ENCODE measurements at regions not wholly inside any gene's neighbourhood (a gene's known extent, or its start where the extent isn't known, plus 50 kb on each side); places are given as distances from the start of the nearest gene placed in this dataset.
"Not testable (repeated sequence)": the region's sequence is repeated elsewhere in the genome, so short reads cannot be mapped to it uniquely, and the experiment has no call there.

GRCh38 chr5:63554191-63554590 lies 408.1 kb downstream of the HTR1A start:
- DNase-seq: peak; percentile 38

DNA sequence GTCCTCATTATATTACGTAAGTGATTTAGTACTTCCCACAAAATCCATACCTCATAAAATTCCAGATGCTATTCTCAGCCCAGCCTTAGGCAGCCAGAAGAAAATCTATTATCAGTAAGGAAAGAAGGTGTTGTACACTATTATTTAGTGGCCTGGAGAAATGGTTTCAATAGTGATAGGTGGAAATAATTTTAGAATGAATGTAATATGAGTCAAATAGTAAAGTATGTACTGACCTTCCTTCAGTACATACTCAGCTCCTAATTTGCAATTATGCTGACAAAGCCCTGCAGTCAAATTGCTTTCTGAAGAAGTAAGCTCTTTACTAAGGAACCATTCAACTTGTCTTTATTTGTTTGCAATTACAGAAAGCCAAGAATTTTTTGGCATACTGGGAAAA lies 409.2 kb downstream of the HTR1A start:
- DNase-seq: no peak

- DNase-seq: no peak
Observed at GRCh38 chr5:63535840-63536602, 426.2 kb downstream of the HTR1A start.

DNA sequence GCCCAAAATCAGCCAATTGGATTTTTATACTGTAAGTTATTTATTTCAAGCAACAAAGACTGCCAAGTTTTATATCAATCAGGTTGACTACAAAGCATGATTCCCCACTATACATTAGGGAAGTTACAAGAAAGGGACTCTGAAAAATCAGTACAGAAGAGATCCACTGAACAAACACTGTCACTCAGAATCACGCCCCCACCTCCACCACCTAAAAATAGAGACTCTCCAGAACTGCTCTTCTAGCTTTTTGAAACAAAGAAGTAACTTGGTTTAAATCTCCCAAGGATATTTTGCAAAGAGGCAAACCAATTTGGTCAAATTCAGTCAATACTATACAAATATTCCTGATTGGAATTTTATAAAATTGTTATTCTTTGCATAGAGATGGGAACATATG lies 438.0 kb downstream of the HTR1A start:
- no peak for DNase-seq

- DNase-seq: no peak
Observed at GRCh38 chr5:63516006-63516405, 446.2 kb downstream of the HTR1A start.

- DNase-seq: no peak
Observed at GRCh38 chr5:63500242-63500641, 462.0 kb downstream of the HTR1A start.

DNA sequence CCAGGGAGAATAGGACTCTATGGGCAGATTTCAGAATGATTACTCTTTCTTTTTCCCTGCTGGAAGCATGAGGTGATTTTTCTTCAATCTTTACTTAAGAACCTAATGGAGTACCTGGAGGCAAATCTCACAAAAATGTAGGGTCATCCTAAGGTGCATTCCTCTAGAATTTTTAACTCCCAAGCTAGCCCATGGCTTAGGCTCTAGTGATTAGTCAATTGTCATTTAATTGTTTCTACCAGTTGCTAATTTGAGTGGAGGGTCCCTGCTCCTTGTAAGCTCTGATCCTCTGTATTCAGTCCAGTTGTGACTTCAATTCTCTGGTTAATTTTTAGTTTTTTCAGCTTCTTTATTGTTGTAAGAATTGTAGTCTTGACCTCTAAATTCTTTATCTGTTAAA lies 467.0 kb downstream of the HTR1A start:
- DNase-seq: no peak

- no peak for DNase-seq
Observed at GRCh38 chr5:63483338-63483737, 478.9 kb downstream of the HTR1A start.

DNA sequence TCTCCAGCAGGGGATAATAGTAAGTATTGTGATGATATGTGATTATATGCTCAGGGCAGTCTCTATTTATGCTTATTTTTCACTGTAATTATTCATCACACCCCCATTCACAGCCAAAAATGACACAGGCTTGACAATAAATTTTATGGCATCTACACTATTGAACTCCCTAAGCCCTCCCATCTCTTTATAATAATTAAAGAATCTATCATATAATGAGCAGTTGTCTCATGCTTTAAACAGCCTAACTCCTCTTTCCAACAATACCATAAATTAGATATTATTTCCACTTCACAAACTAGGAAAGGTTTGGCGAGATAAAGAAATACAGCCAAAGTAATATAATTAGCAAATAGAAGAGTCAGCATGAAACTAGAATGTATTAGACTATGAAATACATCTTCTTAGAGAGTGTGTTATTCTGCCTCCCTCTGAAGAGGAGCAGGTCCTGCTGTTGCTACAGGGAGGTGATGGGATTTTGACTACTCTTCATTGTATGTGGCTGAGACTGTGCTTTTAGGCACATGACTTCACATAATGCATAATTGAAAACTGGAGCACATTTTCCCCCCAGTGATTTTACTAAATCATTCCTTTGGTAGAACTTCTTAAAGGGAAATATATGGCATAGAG lies 488.8 kb downstream of the HTR1A start:
- DNase-seq: no peak

GRCh38 chr5:63456279-63456678 lies 506.0 kb downstream of the HTR1A start:
- no peak for DNase-seq

DNA sequence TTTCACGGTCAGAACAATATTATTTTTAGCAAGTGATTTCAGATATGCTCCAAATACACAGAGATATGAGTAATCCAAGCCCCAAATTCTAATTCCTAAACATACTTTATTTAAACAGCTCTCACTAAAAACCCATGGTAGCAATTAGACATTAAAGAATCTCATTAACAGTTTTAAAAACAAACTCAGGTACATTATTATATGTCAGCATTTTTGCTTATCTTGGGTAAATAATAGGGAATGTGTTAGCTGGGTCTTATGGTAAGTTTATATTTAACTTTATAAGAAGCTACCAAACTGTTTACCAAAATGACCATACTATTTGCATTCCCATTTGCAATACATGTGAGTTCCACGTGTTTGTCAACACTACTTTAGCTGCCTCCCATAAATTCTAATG lies 511.1 kb downstream of the HTR1A start:
- DNase-seq: no peak

GRCh38 chr5:63439537-63439936 lies 522.7 kb downstream of the HTR1A start:
- no peak for DNase-seq

- DNase-seq: no peak
Observed at GRCh38 chr5:63409737-63410136, 552.5 kb downstream of the HTR1A start.

DNA sequence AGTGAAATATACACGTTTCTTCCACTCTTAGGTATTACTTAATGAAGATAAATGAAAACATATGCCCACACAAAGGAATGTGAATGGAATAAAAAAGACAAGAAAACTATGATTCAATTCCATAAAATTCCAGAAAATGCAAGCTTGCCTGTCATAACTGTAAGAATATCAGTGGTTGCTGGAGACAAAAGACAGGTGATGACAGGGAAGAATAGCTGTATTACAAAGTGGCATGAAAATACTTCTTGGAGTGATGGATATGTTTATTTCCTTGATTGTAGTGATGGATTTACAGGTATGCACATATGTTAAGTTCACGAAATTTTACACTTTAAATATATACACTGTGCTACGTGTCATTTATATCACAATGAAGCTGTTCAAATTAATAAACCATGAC lies 553.3 kb downstream of the HTR1A start:
- DNase-seq: no peak

DNA sequence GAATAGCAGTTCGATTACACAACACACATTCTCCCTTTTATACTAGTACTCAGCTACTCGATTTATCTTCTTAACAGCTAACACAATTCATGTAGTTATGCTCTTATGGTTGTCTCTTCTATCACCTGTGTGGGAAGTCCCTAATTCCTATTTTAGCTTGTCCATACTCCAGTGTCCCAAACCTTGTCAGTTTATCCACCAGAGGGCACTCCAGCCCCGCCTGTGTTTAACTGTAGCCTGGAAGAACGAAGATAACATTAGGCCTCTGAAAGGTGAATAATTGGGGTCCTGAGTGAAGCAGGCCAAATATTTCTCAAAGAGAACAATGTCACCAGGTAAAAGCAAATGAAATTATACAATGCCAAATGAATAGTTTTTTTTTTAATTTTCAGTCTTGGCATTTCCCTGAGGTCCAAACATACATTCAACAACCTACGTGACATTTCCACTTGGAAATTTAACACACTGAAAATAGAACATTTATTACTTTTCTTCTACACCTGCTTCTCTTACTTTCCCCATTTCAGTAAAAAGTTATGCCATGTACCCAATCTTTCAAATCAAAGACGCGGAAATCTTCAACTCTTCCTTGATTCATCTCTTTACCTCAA lies 560.7 kb downstream of the HTR1A start:
- peak; percentile 73 for DNase-seq

GRCh38 chr5:63400079-63400478 lies 562.2 kb downstream of the HTR1A start:
- DNase-seq: no peak

DNA sequence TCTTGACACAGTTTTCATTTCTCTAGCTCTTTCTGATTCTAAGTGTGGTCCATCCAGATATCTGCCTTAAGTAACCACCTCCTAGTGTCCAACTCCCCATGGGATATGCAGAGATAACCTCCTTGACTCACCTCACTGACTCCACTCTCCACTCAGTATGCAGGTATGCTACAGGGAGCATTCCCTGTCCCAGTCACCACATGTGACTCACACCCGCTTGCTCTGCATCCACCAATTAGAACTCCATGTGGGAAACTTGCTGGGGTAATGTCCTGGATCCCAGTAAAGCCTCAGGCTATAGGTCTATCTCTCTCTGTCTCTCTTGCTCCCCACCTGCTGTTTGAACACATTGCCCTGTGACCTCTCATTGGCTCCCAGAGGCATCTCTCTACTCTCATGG lies 563.9 kb downstream of the HTR1A start:
- DNase-seq: no peak

- not testable (repeated sequence) for DNase-seq
Observed at GRCh38 chr5:63388188-63388587, 574.1 kb downstream of the HTR1A start.

GRCh38 chr5:63375851-63376250 lies 586.4 kb downstream of the HTR1A start:
- DNase-seq: no peak

DNA sequence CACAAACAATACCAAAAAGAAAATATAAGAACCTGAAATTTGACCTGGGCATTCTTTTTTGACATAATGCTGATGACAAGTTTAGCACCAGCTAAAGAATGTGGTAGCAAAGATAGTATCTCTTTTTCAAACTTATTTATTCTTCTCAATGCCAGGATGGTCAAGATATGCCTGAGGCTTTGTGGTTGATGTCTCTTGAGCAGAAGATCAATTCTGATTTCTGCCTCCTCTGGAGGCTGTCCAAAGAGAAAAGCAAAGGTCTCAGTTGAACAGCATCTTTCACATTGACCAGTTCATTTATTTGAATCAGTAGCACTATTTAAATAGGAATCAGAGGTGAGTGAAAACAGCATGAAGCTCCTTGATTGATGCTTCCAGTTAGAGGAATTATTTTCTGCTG lies 588.2 kb downstream of the HTR1A start:
- no peak for DNase-seq

GRCh38 chr5:63351164-63351563 lies 611.1 kb downstream of the HTR1A start:
- no peak for DNase-seq

DNA sequence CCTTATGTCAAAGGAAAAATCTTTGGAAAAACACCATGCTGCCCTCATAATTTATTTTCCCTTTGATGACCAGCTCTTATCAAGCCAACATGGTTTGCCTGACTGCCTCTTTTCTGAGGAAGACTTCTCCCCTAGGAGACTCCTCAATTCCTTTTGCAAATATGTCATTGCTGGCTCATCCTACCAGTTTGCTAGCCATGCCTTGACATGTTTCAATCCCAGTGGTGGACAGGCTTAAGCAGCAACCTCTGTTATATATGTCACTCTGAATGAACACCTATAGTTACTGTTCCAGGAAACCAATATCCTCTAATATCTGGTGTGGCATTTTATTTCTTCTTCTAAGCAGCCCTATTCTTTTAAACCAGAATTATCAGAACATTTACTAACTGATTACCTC lies 615.8 kb downstream of the HTR1A start:
- no peak for DNase-seq

GRCh38 chr5:63341442-63341841 lies 620.8 kb downstream of the HTR1A start:
- DNase-seq: no peak

DNA sequence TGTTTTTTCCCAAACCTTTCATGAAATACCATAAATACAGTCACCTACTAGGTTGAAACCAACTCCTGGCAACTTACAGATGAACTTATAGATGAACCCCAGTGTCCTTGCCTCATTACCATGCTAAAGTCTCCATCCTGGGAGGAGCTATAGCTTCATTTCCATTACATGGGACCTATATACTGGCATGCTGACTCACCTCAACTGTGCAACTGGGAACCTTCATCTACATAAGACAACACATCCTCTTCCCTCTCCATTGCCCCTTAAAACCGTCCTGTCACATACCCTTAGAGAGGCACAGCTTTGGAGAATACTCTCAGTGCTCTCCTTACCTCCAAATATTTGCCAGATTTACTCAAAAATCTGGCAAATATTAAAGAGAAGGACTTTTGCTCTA lies 638.3 kb downstream of the HTR1A start:
- no peak for DNase-seq
